ENCODE measurements at regions not wholly inside any gene's neighbourhood (a gene's known extent, or its start where the extent isn't known, plus 50 kb on each side); places are given as distances from the start of the nearest gene placed in this dataset.

- no peak for TF ChIP-seq PCBP2 (optimal IDR thresholded peaks at IDR 0.05; ENCODE audit: low read depth, low read length, poor library complexity, severe bottlenecking)
- TF ChIP-seq ZBTB34 (CRISPR knock-in tag; IDR thresholded peaks at IDR 0.05): no peak
- peak; percentile 79 for TF ChIP-seq ASH2L (IDR thresholded peaks at IDR 0.05; ENCODE audit: insufficient read length, low read depth, low read length)
- TF ChIP-seq, protein P1, sequence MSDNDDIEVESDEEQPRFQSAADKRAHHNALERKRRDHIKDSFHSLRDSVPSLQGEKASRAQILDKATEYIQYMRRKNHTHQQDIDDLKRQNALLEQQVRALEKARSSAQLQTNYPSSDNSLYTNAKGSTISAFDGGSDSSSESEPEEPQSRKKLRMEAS (IDR thresholded peaks at IDR 0.05): peak; percentile 49; the same call in 1 of the 2 replicates
- TF ChIP-seq ZNF503 (CRISPR knock-in tag; IDR thresholded peaks at IDR 0.05): peak; percentile 90
- TF ChIP-seq ZNF780A (CRISPR knock-in tag; IDR thresholded peaks at IDR 0.05): no peak
- no peak for TF ChIP-seq ZNF282 (IDR thresholded peaks at IDR 0.05; ENCODE audit: partially characterized antibody)
- TF ChIP-seq, protein P2, sequence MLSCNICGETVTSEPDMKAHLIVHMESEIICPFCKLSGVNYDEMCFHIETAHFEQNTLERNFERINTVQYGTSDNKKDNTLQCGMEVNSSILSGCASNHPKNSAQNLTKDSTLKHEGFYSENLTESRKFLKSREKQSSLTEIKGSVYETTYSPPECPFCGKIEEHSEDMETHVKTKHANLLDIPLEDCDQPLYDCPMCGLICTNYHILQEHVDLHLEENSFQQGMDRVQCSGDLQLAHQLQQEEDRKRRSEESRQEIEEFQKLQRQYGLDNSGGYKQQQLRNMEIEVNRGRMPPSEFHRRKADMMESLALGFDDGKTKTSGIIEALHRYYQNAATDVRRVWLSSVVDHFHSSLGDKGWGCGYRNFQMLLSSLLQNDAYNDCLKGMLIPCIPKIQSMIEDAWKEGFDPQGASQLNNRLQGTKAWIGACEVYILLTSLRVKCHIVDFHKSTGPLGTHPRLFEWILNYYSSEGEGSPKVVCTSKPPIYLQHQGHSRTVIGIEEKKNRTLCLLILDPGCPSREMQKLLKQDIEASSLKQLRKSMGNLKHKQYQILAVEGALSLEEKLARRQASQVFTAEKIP (CRISPR knock-in tag; IDR thresholded peaks at IDR 0.05; ENCODE audit: borderline replicate concordance): no peak
- TF ChIP-seq ZSCAN20 (CRISPR knock-in tag; IDR thresholded peaks at IDR 0.05; ENCODE audit: borderline replicate concordance): no peak
- TF ChIP-seq SIX1 (CRISPR knock-in tag; IDR thresholded peaks at IDR 0.05; ENCODE audit: borderline replicate concordance): peak; percentile 78
- 0 out of 2 replicates have a peak, but pooled peaks have one; percentile 21 for TF ChIP-seq PHF21A (CRISPR knock-in tag; IDR thresholded peaks at IDR 0.05)
- 0 out of 2 replicates have a peak, but pooled peaks have one; percentile 52 for TF ChIP-seq ZSCAN29 (CRISPR knock-in tag; conservative IDR thresholded peaks at IDR 0.05)
- TF ChIP-seq HNF1A (IDR thresholded peaks at IDR 0.05; ENCODE audit: low read depth): peak; percentile 46
- peak; percentile 77; the same call in 1 of the 2 replicates for TF ChIP-seq HNF1A (CRISPR knock-in tag; IDR thresholded peaks at IDR 0.05; ENCODE audit: borderline replicate concordance)
- TF ChIP-seq ZFP36L1 (CRISPR knock-in tag; IDR thresholded peaks at IDR 0.05): peak; percentile 44; the same call in 1 of the 2 replicates
- peak; percentile 69; the same call in 1 of the 2 replicates for TF ChIP-seq ZNF264 (CRISPR knock-in tag; IDR thresholded peaks at IDR 0.05)
- TF ChIP-seq NCOA2 (CRISPR knock-in tag; IDR thresholded peaks at IDR 0.05): peak; percentile 97
- TF ChIP-seq PHB2 (IDR thresholded peaks at IDR 0.05; ENCODE audit: partially characterized antibody): no peak
- TF ChIP-seq ZNF136 (CRISPR knock-in tag; IDR thresholded peaks at IDR 0.05; ENCODE audit: low read depth): no peak
- 0 out of 2 replicates have a peak, but pooled peaks have one; percentile 35 for TF ChIP-seq TFE3 (CRISPR knock-in tag; IDR thresholded peaks at IDR 0.05)
Observed at GRCh38 chr12:24080465-24080864, 131.0 kb upstream of the SOX5 start (continued).

Measured in HepG2 (cell line).